ENCODE measurements at regions not wholly inside any gene's neighbourhood (a gene's known extent, or its start where the extent isn't known, plus 50 kb on each side); places are given as distances from the start of the nearest gene placed in this dataset.

DNA sequence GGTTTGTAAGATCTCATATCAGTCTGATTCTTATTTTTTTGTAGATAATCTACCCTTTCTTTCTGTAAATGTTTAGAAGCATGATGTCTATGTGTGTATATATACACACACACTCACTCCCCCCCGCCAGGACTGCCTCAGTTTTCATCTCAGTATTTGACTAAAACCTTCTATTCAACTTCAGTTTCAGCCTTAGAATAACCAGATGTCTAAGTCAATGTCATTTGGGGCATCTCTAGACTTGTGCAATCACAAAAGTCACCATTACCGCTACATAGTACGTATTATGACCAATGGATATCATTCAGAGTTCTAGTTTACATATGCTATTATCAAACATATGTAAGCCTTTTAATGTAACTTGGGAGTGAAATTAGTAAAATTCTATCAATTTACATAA is 53.3 kb upstream of the BOLA1 start:
- TF ChIP-seq, protein P1, sequence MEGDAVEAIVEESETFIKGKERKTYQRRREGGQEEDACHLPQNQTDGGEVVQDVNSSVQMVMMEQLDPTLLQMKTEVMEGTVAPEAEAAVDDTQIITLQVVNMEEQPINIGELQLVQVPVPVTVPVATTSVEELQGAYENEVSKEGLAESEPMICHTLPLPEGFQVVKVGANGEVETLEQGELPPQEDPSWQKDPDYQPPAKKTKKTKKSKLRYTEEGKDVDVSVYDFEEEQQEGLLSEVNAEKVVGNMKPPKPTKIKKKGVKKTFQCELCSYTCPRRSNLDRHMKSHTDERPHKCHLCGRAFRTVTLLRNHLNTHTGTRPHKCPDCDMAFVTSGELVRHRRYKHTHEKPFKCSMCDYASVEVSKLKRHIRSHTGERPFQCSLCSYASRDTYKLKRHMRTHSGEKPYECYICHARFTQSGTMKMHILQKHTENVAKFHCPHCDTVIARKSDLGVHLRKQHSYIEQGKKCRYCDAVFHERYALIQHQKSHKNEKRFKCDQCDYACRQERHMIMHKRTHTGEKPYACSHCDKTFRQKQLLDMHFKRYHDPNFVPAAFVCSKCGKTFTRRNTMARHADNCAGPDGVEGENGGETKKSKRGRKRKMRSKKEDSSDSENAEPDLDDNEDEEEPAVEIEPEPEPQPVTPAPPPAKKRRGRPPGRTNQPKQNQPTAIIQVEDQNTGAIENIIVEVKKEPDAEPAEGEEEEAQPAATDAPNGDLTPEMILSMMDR (IDR thresholded peaks at IDR 0.05; ENCODE audit: low read depth, low read length), result no peak
- Histone ChIP-seq H3K4me3 (ENCODE audit: low read depth, low read length) (no peak overlapping the region), H3K9me3 (ENCODE audit: severe bottlenecking) (no peaks in the 10 kb centered on the region), H3K36me3 (peaks cover 23% of the 10 kb centered on the region), H3K27ac (0 out of 2 replicates have a peak overlapping the region, but pooled peaks have one; percentile 7), H3K27me3 (ENCODE audit: insufficient read depth, low read depth, severe bottlenecking) (no peaks in the 10 kb centered on the region)
- DNase-seq, result no peak

DNA sequence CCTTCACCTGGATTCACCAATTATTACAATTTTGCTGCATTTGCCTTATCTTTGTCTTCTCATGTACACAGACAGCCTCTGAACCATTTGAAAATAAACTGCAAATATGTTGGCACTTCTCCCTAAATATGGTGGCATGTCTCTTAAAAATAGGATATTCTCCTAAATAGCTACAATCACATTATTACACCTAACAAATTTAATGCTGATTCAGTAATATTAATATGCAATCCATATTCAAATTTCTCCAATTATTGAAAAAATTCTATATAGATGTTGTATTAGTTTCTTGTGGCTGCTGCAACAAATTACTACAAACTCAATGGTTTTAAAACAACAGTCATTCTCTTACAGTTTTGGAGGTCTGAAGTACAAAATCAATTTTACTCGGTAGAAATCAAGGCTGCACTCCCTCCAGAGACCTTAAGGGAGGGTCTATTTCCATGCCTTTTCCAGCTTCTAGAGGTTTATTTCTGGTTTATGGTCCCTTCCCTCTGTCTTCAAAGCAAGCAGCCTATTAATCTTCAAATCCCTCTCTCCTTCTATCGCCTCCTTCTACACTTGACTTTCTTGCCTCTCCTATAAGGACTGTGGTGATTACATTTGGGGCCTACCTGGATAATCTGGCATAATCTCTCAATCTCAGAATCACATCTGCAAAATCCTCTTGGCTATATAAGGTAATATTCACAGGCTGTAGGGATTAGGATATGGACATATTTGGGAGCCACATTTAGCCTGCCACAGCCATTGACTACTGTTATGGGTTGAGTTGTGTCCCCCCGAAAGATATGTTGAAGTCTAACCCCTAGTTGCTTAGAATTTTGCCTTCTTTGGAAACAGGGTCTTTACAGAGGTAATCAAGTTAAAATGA is 52.5 kb upstream of the BOLA1 start:
- TF ChIP-seq, protein P1 (IDR thresholded peaks at IDR 0.05; ENCODE audit: low read depth, low read length), result no peak
- H3K9me3 ChIP-seq (ENCODE audit: severe bottlenecking), result no peaks in the 10 kb centered on the region
- no peak for DNase-seq
- H3K36me3 ChIP-seq, result peaks cover 23% of the 10 kb centered on the region
- H3K27ac ChIP-seq, result peak overlapping the region; percentile 86
- H3K4me3 ChIP-seq (ENCODE audit: low read depth, low read length), result no peak overlapping the region
- H3K27me3 ChIP-seq (ENCODE audit: insufficient read depth, low read depth, severe bottlenecking), result no peaks in the 10 kb centered on the region

DNA sequence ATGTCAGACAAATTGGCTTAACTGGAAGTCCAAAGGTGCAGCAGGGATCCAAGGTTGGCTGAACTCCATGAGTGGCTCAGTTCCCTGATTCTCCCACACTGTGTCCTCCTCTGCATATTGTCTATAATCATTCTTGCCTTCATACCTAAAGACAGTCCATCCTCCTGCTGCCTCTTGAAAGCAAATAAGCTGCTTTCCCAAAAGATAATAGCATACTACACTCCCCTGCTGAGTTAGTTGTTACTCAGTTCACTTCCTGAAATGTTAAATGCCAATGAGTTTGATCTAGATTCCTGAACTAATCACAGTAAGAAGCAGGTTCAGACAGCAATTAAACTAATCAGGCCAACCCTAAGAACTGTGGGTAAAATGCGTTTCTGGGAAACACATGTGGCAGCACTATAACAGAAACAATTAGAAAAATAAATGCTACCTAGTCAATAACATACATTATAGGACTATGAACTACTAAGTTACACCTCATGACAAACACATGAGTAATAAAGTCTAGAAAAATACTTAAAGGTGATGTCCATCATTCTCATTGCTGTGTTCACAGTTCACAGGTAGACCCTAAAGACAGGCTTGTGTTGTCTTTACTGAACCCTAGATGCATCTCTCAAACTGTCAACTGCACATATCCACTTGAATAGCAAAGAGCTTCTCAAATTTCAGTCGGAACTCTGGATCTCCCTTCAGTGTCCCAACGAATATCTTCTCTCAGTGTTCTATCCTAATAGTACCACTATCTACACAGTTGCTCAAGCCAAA is 50.8 kb upstream of the BOLA1 start:
- Histone ChIP-seq H3K36me3 (peaks cover 20% of the 10 kb centered on the region), H3K27me3 (ENCODE audit: insufficient read depth, low read depth, severe bottlenecking) (no peaks in the 10 kb centered on the region), H3K4me3 (ENCODE audit: low read depth, low read length) (peak overlapping the region; percentile 69), H3K9me3 (ENCODE audit: severe bottlenecking) (no peaks in the 10 kb centered on the region), H3K27ac (peak overlapping the region; percentile 86)
- TF ChIP-seq, protein P1 (IDR thresholded peaks at IDR 0.05; ENCODE audit: low read depth, low read length), result no peak
- DNase-seq, result no peak

DNA sequence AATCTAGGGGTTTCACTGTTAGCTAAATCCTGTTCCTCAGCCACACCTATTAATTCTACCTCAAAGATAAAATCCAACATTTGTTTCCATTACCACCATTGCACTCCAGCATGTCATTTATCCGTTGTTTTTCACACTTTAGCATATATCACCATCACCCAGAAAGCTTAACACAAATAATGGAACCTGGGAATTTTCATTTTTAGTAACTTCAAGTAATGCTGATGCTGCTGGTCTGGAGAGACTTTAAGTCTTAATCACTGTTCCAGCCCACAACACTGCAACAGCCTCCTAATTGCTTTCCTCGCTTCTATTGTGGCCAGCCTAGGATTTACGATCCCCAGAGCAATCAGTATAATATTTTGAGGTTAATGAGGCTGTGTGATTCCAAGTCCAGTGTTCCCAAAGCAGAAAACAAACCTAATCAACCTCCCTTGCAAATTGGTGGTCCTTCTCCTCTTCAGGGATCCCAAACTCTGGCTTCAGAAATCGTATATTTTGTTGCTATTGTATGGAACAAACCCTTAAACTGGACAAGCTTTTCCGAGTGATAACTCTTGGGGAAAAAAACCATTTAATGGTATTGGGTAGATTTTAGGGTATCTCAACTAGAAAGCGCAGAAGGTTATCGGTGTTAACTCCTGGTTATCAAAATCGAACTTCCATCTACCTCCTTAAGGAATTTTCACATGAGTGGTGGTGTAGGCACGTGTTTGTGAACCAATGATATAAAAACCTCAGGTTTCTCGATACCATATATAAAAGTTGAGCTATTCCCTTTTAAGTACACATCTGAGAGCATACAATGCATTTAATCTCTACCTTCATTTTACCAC is 50.0 kb upstream of the BOLA1 start:
- peaks cover 20% of the 10 kb centered on the region for H3K36me3 ChIP-seq
- DNase-seq, result no peak
- H3K4me3 ChIP-seq (ENCODE audit: low read depth, low read length), result peak overlapping the region; percentile 69
- peak overlapping the region; percentile 86 for H3K27ac ChIP-seq
- no peaks in the 10 kb centered on the region for H3K9me3 ChIP-seq (ENCODE audit: severe bottlenecking)
- no peaks in the 10 kb centered on the region for H3K27me3 ChIP-seq (ENCODE audit: insufficient read depth, low read depth, severe bottlenecking)
- TF ChIP-seq, protein P1 (IDR thresholded peaks at IDR 0.05; ENCODE audit: low read depth, low read length), result no peak

Data from WERI-Rb-1 (cell line).